ENCODE measurements at regions not wholly inside any gene's neighbourhood (a gene's known extent, or its start where the extent isn't known, plus 50 kb on each side); places are given as distances from the start of the nearest gene placed in this dataset.

- Histone ChIP-seq H3K9ac (ENCODE audit: low read length) (no peak overlapping the region), H3K4me3 (ENCODE audit: low read depth, low read length, poor library complexity, severe bottlenecking) (no peak overlapping the region), H3K27me3 (ENCODE audit: insufficient read depth, low read length) (no peaks in the 10 kb centered on the region), H3K4me2 (ENCODE audit: low read length) (no peak overlapping the region), H3K79me2 (ENCODE audit: insufficient read depth, low read length) (no peaks in the 10 kb centered on the region), H3K4me1 (ENCODE audit: insufficient read depth, low read length, severe bottlenecking) (no peaks in the 10 kb centered on the region), H2AFZ (ENCODE audit: low read length) (no peak overlapping the region), H3K9me2 (ENCODE audit: low read depth, low read length) (no peaks in the 10 kb centered on the region), H3F3A (ENCODE audit: insufficient read depth, low read length) (no peaks in the 10 kb centered on the region), H4K20me1 (ENCODE audit: insufficient read depth, low read length) (no peaks in the 10 kb centered on the region), H3K36me3 (ENCODE audit: insufficient read depth, low read length) (no peaks in the 10 kb centered on the region), H3K27ac (ENCODE audit: low read depth, low read length, poor library complexity, severe bottlenecking) (no peak overlapping the region), H3K9me3 (ENCODE audit: low read length) (no peaks in the 10 kb centered on the region)
- TF ChIP-seq CTCF (IDR thresholded peaks at IDR 0.05; ENCODE audit: low read length) (no peak), EZH2 (IDR thresholded peaks at IDR 0.05; ENCODE audit: borderline replicate concordance, low read length) (no peak)
These were observed 491.8 kb downstream of the ANXA1 start for GRCh38 chr9:73643379-73644013.

- no peaks in the 10 kb centered on the region for H3K79me2 ChIP-seq (ENCODE audit: insufficient read depth, low read length)
- H3K27me3 ChIP-seq (ENCODE audit: insufficient read depth, low read length) = no peaks in the 10 kb centered on the region
- no peak overlapping the region for H3K27ac ChIP-seq (ENCODE audit: low read depth, low read length, poor library complexity, severe bottlenecking)
- H3K4me3 ChIP-seq (ENCODE audit: low read depth, low read length, poor library complexity, severe bottlenecking) = no peak overlapping the region
- H2AFZ ChIP-seq (ENCODE audit: low read length) = no peak overlapping the region
- H3K9ac ChIP-seq (ENCODE audit: low read length) = no peak overlapping the region
- no peaks in the 10 kb centered on the region for H3K9me3 ChIP-seq (ENCODE audit: low read length)
- no peaks in the 10 kb centered on the region for H4K20me1 ChIP-seq (ENCODE audit: insufficient read depth, low read length)
- no peaks in the 10 kb centered on the region for H3K36me3 ChIP-seq (ENCODE audit: insufficient read depth, low read length)
- H3K9me2 ChIP-seq (ENCODE audit: low read depth, low read length) = no peaks in the 10 kb centered on the region
- TF ChIP-seq EZH2 (IDR thresholded peaks at IDR 0.05; ENCODE audit: borderline replicate concordance, low read length) = no peak
- TF ChIP-seq CTCF (IDR thresholded peaks at IDR 0.05; ENCODE audit: low read length) = no peak
- no peak overlapping the region for H3K4me2 ChIP-seq (ENCODE audit: low read length)
- H3F3A ChIP-seq (ENCODE audit: insufficient read depth, low read length) = no peaks in the 10 kb centered on the region
- no peaks in the 10 kb centered on the region for H3K4me1 ChIP-seq (ENCODE audit: insufficient read depth, low read length, severe bottlenecking)
These were observed 495.9 kb downstream of the ANXA1 start for GRCh38 chr9:73647560-73647959.

- TF ChIP-seq CTCF (IDR thresholded peaks at IDR 0.05; ENCODE audit: low read length) (no peak), EZH2 (IDR thresholded peaks at IDR 0.05; ENCODE audit: borderline replicate concordance, low read length) (no peak)
- Histone ChIP-seq H3K4me3 (ENCODE audit: low read depth, low read length, poor library complexity, severe bottlenecking) (no peak overlapping the region), H3K4me1 (ENCODE audit: insufficient read depth, low read length, severe bottlenecking) (no peaks in the 10 kb centered on the region), H2AFZ (ENCODE audit: low read length) (no peak overlapping the region), H3K4me2 (ENCODE audit: low read length) (no peak overlapping the region), H3K9ac (ENCODE audit: low read length) (no peak overlapping the region), H3K9me3 (ENCODE audit: low read length) (no peaks in the 10 kb centered on the region), H3K79me2 (ENCODE audit: insufficient read depth, low read length) (no peaks in the 10 kb centered on the region), H3K27ac (ENCODE audit: low read depth, low read length, poor library complexity, severe bottlenecking) (no peak overlapping the region), H3K36me3 (ENCODE audit: insufficient read depth, low read length) (no peaks in the 10 kb centered on the region), H3F3A (ENCODE audit: insufficient read depth, low read length) (no peaks in the 10 kb centered on the region), H4K20me1 (ENCODE audit: insufficient read depth, low read length) (no peaks in the 10 kb centered on the region), H3K9me2 (ENCODE audit: low read depth, low read length) (no peaks in the 10 kb centered on the region), H3K27me3 (ENCODE audit: insufficient read depth, low read length) (no peaks in the 10 kb centered on the region)
These were observed 497.9 kb downstream of the ANXA1 start for GRCh38 chr9:73649552-73649951.
